ENCODE measurements at regions not wholly inside any gene's neighbourhood (a gene's known extent, or its start where the extent isn't known, plus 50 kb on each side); places are given as distances from the start of the nearest gene placed in this dataset.
A peak's percentile ranks its signal among the peaks of the same experiment; 100 is the strongest.

DNA sequence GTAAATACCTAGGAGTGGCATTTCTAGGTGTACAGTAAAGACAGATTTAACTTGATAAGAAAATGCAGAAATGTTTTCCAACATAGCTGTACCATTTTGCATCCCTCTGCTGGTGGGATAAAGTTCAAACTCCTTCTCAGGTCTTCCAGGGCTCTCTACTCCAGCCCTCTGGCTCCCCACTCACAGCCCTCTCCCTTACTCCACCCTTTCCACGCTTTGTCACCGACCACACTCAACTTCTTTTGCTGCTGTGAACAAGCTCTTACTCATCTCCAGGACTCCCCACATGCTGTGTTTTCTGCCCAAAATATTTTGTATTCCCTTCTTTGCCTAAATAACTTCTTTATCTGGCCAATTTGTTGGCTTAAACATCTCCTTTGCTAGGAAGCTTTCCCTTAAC is 90.6 kb upstream of the OSMR start:
- TF ChIP-seq, protein P1, sequence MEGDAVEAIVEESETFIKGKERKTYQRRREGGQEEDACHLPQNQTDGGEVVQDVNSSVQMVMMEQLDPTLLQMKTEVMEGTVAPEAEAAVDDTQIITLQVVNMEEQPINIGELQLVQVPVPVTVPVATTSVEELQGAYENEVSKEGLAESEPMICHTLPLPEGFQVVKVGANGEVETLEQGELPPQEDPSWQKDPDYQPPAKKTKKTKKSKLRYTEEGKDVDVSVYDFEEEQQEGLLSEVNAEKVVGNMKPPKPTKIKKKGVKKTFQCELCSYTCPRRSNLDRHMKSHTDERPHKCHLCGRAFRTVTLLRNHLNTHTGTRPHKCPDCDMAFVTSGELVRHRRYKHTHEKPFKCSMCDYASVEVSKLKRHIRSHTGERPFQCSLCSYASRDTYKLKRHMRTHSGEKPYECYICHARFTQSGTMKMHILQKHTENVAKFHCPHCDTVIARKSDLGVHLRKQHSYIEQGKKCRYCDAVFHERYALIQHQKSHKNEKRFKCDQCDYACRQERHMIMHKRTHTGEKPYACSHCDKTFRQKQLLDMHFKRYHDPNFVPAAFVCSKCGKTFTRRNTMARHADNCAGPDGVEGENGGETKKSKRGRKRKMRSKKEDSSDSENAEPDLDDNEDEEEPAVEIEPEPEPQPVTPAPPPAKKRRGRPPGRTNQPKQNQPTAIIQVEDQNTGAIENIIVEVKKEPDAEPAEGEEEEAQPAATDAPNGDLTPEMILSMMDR (IDR thresholded peaks at IDR 0.05; ENCODE audit: insufficient read depth, low read depth, low read length), result peak; percentile 20
- no peak for TF ChIP-seq EZH2 (IDR thresholded peaks at IDR 0.05; ENCODE audit: insufficient read depth, low read length)

Data from astrocyte (in vitro differentiated cells and primary cell).